K562 (cell line): ENCODE measurements at regions not wholly inside any gene's neighbourhood (a gene's known extent, or its start where the extent isn't known, plus 50 kb on each side); places are given as distances from the start of the nearest gene placed in this dataset.

Source experiments
- ATAC-seq: fragments of 200-7000 bp; cut with Tn5 transposase; 3 replicates; pipeline ENCODE4 v1.9.1; 2020; ENCODE audit warnings: moderate library complexity
- BruUV-seq: library from RNA; stranded (reverse); fragments of 400-500 nt; replicated peaks from 2 replicates; lab custom pipeline; 2021; lab: Mats Ljungman, UMichigan
- CTCF ChIA-PET: fragments of 300-600 bp; formaldehyde crosslinking; extraction: SDS; loops from one replicate; lab custom pipeline; 2021; ENCODE audit warnings: low intra/inter-chr PET ratio; lab: Yijun Ruan, JAX
- POLR2A ChIA-PET: fragments of 300-600, 350-650 bp; sonication (Branson Sonifier 250); formaldehyde crosslinking; extraction: SDS; loops from one replicate; lab custom pipeline; 2021; ENCODE audit warnings: antibody characterized with exemption, inconsistent platforms; lab: Yijun Ruan, JAX
- DNase-seq, 4 experiments: peaks; one replicate each; pipeline versions ENCODE4 v3.0.0 to v3.0.0-alpha.2; 2011 to 2018; ENCODE audit warnings: low spot score in 3 of 4, mixed read lengths in 3 of 4; ENCODE audit errors: extremely low read depth in 1 of 4
- FAIRE-seq: peaks from 2 replicates; lab custom pipeline; 2011; peaks lifted over from hg19 to GRCh38; lab: Jason Lieb, UNC
- H2AFZ ChIP-seq: 2 replicates; pipeline ENCODE4 v1.6.0; 2011; ENCODE audit warnings: low read depth, low read length, control low read depth, inconsistent platforms
- H3K27ac ChIP-seq: fragments of 200-600 bp; 3 replicates; pipeline ENCODE4 v1.8.0; 2011; ENCODE audit warnings: low read depth, mild to moderate bottlenecking, control low read depth, inconsistent platforms, low read length, moderate library complexity, mixed read lengths; ENCODE audit errors: extremely low read depth
- H3K27me3 ChIP-seq, 2 experiments: fragments of 300-600 bp in 1 of 2; 2 replicates in 1 of 2; 3 replicates in 1 of 2; pipeline versions ENCODE4 v1.6.0 to v1.8.0; 2011; ENCODE audit warnings: inconsistent platforms in 2 of 2, low read length in 2 of 2, mild to moderate bottlenecking in 1 of 2, mixed read lengths in 1 of 2, moderate library complexity in 1 of 2; ENCODE audit not compliant: control insufficient read depth in 2 of 2, insufficient read depth in 2 of 2
- H3K36me3 ChIP-seq: fragments of 300-600 bp; 3 replicates; pipeline ENCODE4 v1.8.0; 2011; ENCODE audit warnings: mild to moderate bottlenecking, low read length, inconsistent platforms; ENCODE audit not compliant: control insufficient read depth, insufficient read depth
- H3K4me1 ChIP-seq, 2 experiments: fragments of 200-600 bp in 1 of 2; replicated peaks in 1 of 2; 2 replicates in 1 of 2; 3 replicates in 1 of 2; pipeline versions ENCODE4 v1.5.1 to v1.8.0; 2011; ENCODE audit warnings: inconsistent platforms in 2 of 2, low read length in 2 of 2, mild to moderate bottlenecking in 1 of 2, mixed read lengths in 1 of 2, moderate library complexity in 1 of 2; ENCODE audit not compliant: control insufficient read depth in 2 of 2, insufficient read depth in 2 of 2
- H3K4me2 ChIP-seq: 2 replicates; pipeline ENCODE4 v1.6.1; 2011; ENCODE audit warnings: low read length, control low read depth, inconsistent platforms, mixed read lengths; ENCODE audit not compliant: insufficient read depth
- H3K4me3 ChIP-seq: fragments of 200-600 bp; sonication (generic), shearing (Covaris generic); 2 replicates; pipeline ENCODE4 v1.5.1; 2016; ENCODE audit warnings: control low read depth, inconsistent platforms
- H3K79me2 ChIP-seq: fragments of 200-600 bp; 3 replicates; pipeline ENCODE4 v1.8.0; 2011; ENCODE audit warnings: low read length, inconsistent platforms; ENCODE audit not compliant: control insufficient read depth, insufficient read depth
- H3K9ac ChIP-seq, 2 experiments: 2 replicates each; pipeline versions ENCODE4 v1.6.0 to v1.6.1; 2011; ENCODE audit warnings: low read depth in 2 of 2, low read length in 2 of 2, control low read depth in 1 of 2, inconsistent platforms in 1 of 2, mild to moderate bottlenecking in 1 of 2, mixed read lengths in 1 of 2; ENCODE audit not compliant: insufficient read depth in 1 of 2
- H3K9me1 ChIP-seq: one replicate; pipeline ENCODE4 v1.6.0; 2011; ENCODE audit warnings: inconsistent platforms, mild to moderate bottlenecking, low read length, moderate library complexity; ENCODE audit not compliant: control insufficient read depth, insufficient read depth
- H3K9me3 ChIP-seq: replicated peaks from 2 replicates; pipeline ENCODE4 v1.5.1; 2011; ENCODE audit warnings: low read depth, low read length, inconsistent platforms; ENCODE audit not compliant: control insufficient read depth, insufficient read depth
- H4K20me1 ChIP-seq: replicated peaks from 2 replicates; pipeline ENCODE4 v1.6.1; 2011; ENCODE audit warnings: low read length, inconsistent platforms, mixed read lengths; ENCODE audit not compliant: control insufficient read depth, insufficient read depth
- KAT7 ChIP-seq: sonication (generic); formaldehyde crosslinking; IDR thresholded peaks from 2 replicates; pipeline ENCODE4 v1.8.0; 2022; ENCODE audit warnings: missing genetic modification reagents, mild to moderate bottlenecking, borderline replicate concordance
- MAFK ChIP-seq: IDR thresholded peaks from 2 replicates; pipeline ENCODE4 v1.6.1; 2011; ENCODE audit warnings: low read length, improper control_type of control experiment
- PHF8 ChIP-seq: fragments of 200-600 bp; sonication (generic); IDR thresholded peaks from 2 replicates; pipeline ENCODE4 v1.6.1; 2012; ENCODE audit warnings: mixed run types, mild to moderate bottlenecking, inconsistent platforms, low read length, moderate library complexity, borderline replicate concordance
- POLR3G ChIP-seq: IDR thresholded peaks from 2 replicates; pipeline ENCODE4 v1.6.1; 2011; ENCODE audit not compliant: insufficient read length, insufficient replicate concordance; ENCODE audit errors: extremely low read depth
- ZNF184 ChIP-seq: sonication (generic); formaldehyde crosslinking; IDR thresholded peaks from 2 replicates; pipeline ENCODE4 v1.5.0; 2020; ENCODE audit warnings: missing genetic modification reagents
- WGBS: fragments of 100-300 bp; shearing (Covaris generic); methylation state at CpG from one replicate; pipeline ENCODE4 v1.1.6; 2016; ENCODE audit warnings: low coverage, mixed read lengths; ENCODE audit not compliant: insufficient coverage; ENCODE audit errors: missing lambda C conversion rate; 5-methylcytosine and 5-hydroxymethylcytosine counted together
- in situ Hi-C: fragments of 300-500 bp; cut with MboI; formaldehyde crosslinking; loops from 4 replicates; pipeline ENCODE4 v1.15.0; 2018; ENCODE audit warnings: inconsistent platforms, mixed read lengths
- intact Hi-C: fragments of 100-400 bp; cut with micrococcal nuclease; formaldehyde crosslinking; loops from 2 replicates; pipeline ENCODE4 v1.14.2; 2022

- Histone ChIP-seq H4K20me1 (no peaks in the 10 kb centered on the region), H3K4me1 (no peaks in the 10 kb centered on the region), H3K9me1 (no peaks in the 10 kb centered on the region), H2AFZ (no peak overlapping the region), H3K4me3 (no peak overlapping the region), H3K4me2 (no peak overlapping the region), H3K27ac (no peak overlapping the region), H3K79me2 (no peaks in the 10 kb centered on the region), H3K9ac (no peak overlapping the region), H3K9me3 (no peaks in the 10 kb centered on the region), H3K27me3 (no peaks in the 10 kb centered on the region)
- no peak for FAIRE-seq
- in situ Hi-C loops = no loop called here
- WGBS = 0% methylated on average over 1 of the region's 1 CpG
- intact Hi-C loops = no loop called here
- no peak for ATAC-seq
- CTCF ChIA-PET = no interaction called here
- BruUV-seq = no TSS peak
- no peak for DNase-seq
- POLR2A ChIA-PET = interaction anchor here (0.7 kb wide), 1 partner anchor 1197 kb away, joined by 3 read pairs; no protein-coding TSS in a partner anchor
- TF ChIP-seq MAFK (no peak), PHF8 (no peak), KAT7 (no peak)
- TF ChIP-seq, all 486 proteins: peak for 0
- H3K36me3 ChIP-seq = no peaks in the 10 kb centered on the region
Observed at GRCh38 chr13:80437231-80437630, 96.3 kb upstream of the SPRY2 start.

- in situ Hi-C loops = no loop called here
- no peaks in the 10 kb centered on the region for H3K4me1 ChIP-seq
- no peak for DNase-seq
- no peak overlapping the region for H2AFZ ChIP-seq
- H3K36me3 ChIP-seq = no peaks in the 10 kb centered on the region
- no peaks in the 10 kb centered on the region for H3K9me3 ChIP-seq
- H3K4me3 ChIP-seq = no peak overlapping the region
- ChIA-PET POLR2A (no interaction called here), CTCF (no interaction called here)
- no peaks in the 10 kb centered on the region for H3K9me1 ChIP-seq
- intact Hi-C loops = no loop called here
- H3K27ac ChIP-seq = no peak overlapping the region
- no peak overlapping the region for H3K9ac ChIP-seq
- no peaks in the 10 kb centered on the region for H3K79me2 ChIP-seq
- FAIRE-seq = no peak
- no peaks in the 10 kb centered on the region for H3K27me3 ChIP-seq
- ATAC-seq = no peak
- no peak overlapping the region for H3K4me2 ChIP-seq
- BruUV-seq = no TSS peak
- H4K20me1 ChIP-seq = no peaks in the 10 kb centered on the region
- WGBS = 0% methylated on average over 4 of the region's 4 CpGs
- no peak for TF ChIP-seq ZNF184
- TF ChIP-seq POLR3G = no peak
Observed at GRCh38 chr13:80436571-80437169, 95.7 kb upstream of the SPRY2 start.
